SK-N-SH (cell line): ENCODE measurements at regions not wholly inside any gene's neighbourhood (a gene's known extent, or its start where the extent isn't known, plus 50 kb on each side); places are given as distances from the start of the nearest gene placed in this dataset.

Source experiments
- EP300 ChIP-seq, 2 experiments: IDR thresholded peaks; 2 replicates each; pipeline versions ENCODE4 v1.4.0 to v1.6.1; 2012; ENCODE audit warnings: borderline replicate concordance in 1 of 2, low read depth in 1 of 2, low read length in 1 of 2
- IRF3 ChIP-seq: fragments of 150-350 bp; IDR thresholded peaks from 2 replicates; pipeline ENCODE4 v1.6.1; 2016; ENCODE audit warnings: mild to moderate bottlenecking, low read depth, low read length
- JUND ChIP-seq: IDR thresholded peaks from 2 replicates; pipeline ENCODE4 v1.4.0; 2012
- RAD21 ChIP-seq: IDR thresholded peaks from 2 replicates; pipeline ENCODE4 v1.6.1; 2012; ENCODE audit warnings: mild to moderate bottlenecking, low read length
- TF ChIP-seq, protein P1 (sequence below): IDR thresholded peaks from 2 replicates; pipeline ENCODE4; 2012
- TF ChIP-seq, protein P2 (sequence below): fragments of 200-600 bp; sonication (generic); IDR thresholded peaks from 2 replicates; pipeline ENCODE4 v1.6.1; 2017; ENCODE audit warnings: antibody characterized with exemption, mild to moderate bottlenecking, moderate library complexity

GRCh38 chr21:27595716-27596115 lies 628.8 kb upstream of the ADAMTS5 start:
- TF ChIP-seq, protein P1, sequence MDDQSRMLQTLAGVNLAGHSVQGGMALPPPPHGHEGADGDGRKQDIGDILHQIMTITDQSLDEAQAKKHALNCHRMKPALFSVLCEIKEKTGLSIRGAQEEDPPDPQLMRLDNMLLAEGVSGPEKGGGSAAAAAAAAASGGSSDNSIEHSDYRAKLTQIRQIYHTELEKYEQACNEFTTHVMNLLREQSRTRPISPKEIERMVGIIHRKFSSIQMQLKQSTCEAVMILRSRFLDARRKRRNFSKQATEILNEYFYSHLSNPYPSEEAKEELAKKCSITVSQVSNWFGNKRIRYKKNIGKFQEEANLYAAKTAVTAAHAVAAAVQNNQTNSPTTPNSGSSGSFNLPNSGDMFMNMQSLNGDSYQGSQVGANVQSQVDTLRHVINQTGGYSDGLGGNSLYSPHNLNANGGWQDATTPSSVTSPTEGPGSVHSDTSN, result no peak
- TF ChIP-seq, protein P2, sequence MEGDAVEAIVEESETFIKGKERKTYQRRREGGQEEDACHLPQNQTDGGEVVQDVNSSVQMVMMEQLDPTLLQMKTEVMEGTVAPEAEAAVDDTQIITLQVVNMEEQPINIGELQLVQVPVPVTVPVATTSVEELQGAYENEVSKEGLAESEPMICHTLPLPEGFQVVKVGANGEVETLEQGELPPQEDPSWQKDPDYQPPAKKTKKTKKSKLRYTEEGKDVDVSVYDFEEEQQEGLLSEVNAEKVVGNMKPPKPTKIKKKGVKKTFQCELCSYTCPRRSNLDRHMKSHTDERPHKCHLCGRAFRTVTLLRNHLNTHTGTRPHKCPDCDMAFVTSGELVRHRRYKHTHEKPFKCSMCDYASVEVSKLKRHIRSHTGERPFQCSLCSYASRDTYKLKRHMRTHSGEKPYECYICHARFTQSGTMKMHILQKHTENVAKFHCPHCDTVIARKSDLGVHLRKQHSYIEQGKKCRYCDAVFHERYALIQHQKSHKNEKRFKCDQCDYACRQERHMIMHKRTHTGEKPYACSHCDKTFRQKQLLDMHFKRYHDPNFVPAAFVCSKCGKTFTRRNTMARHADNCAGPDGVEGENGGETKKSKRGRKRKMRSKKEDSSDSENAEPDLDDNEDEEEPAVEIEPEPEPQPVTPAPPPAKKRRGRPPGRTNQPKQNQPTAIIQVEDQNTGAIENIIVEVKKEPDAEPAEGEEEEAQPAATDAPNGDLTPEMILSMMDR, result no peak
- TF ChIP-seq EP300 (IDR thresholded peaks at IDR 0.05; ENCODE audit: borderline replicate concordance in 1 of 2, low read depth in 1 of 2, low read length in 1 of 2), result no peak
- TF ChIP-seq RAD21, result no peak
- no peak for TF ChIP-seq IRF3
- TF ChIP-seq JUND, result no peak
